ENCODE measurements at regions not wholly inside any gene's neighbourhood (a gene's known extent, or its start where the extent isn't known, plus 50 kb on each side); places are given as distances from the start of the nearest gene placed in this dataset.
"Not testable (repeated sequence)": the region's sequence is repeated elsewhere in the genome, so short reads cannot be mapped to it uniquely, and the experiment has no call there.

- no peak for TF ChIP-seq CTCF (conservative IDR thresholded peaks at IDR 0.05)
- H3K27ac Mint-ChIP-seq: no peak overlapping the region
- H3K27me3 Mint-ChIP-seq: no peaks in the 10 kb centered on the region
- no peak overlapping the region for H3K4me3 Mint-ChIP-seq
- H3K36me3 Mint-ChIP-seq: no peaks in the 10 kb centered on the region
- H3K4me1 Mint-ChIP-seq (ENCODE audit: unreplicated experiment): peaks cover 4% of the 10 kb centered on the region
- no peaks in the 10 kb centered on the region for H3K9me3 Mint-ChIP-seq
- DNase-seq (ENCODE audit: extremely low spot score, unreplicated experiment): no peak
These were observed 445.7 kb downstream of the AASDHPPT start for GRCh38 chr11:106523171-106523570.

GRCh38 chr11:106523921-106524320, 446.5 kb downstream of the AASDHPPT start:
- H3K4me1 Mint-ChIP-seq (ENCODE audit: unreplicated experiment): peaks cover 4% of the 10 kb centered on the region
- H3K36me3 Mint-ChIP-seq: no peaks in the 10 kb centered on the region
- H3K27me3 Mint-ChIP-seq: no peaks in the 10 kb centered on the region
- H3K9me3 Mint-ChIP-seq: no peaks in the 10 kb centered on the region
- no peak overlapping the region for H3K27ac Mint-ChIP-seq
- DNase-seq (ENCODE audit: extremely low spot score, unreplicated experiment): no peak
- no peak overlapping the region for H3K4me3 Mint-ChIP-seq
- no peak for TF ChIP-seq CTCF (conservative IDR thresholded peaks at IDR 0.05)

- H3K4me1 Mint-ChIP-seq (ENCODE audit: unreplicated experiment): peaks cover 4% of the 10 kb centered on the region
- H3K36me3 Mint-ChIP-seq: no peaks in the 10 kb centered on the region
- DNase-seq (ENCODE audit: extremely low spot score, unreplicated experiment): no peak
- H3K27me3 Mint-ChIP-seq: no peaks in the 10 kb centered on the region
- no peaks in the 10 kb centered on the region for H3K9me3 Mint-ChIP-seq
- H3K4me3 Mint-ChIP-seq: no peak overlapping the region
- TF ChIP-seq CTCF (conservative IDR thresholded peaks at IDR 0.05): no peak
- no peak overlapping the region for H3K27ac Mint-ChIP-seq
These were observed 447.0 kb downstream of the AASDHPPT start for GRCh38 chr11:106524436-106524835.

GRCh38 chr11:106531648-106532047, 454.2 kb downstream of the AASDHPPT start:
- DNase-seq (ENCODE audit: extremely low spot score, unreplicated experiment); H3K9me3 Mint-ChIP-seq; H3K27me3 Mint-ChIP-seq; H3K4me1 Mint-ChIP-seq (ENCODE audit: unreplicated experiment); H3K27ac Mint-ChIP-seq; H3K36me3 Mint-ChIP-seq; H3K4me3 Mint-ChIP-seq: not testable (repeated sequence)

GRCh38 chr11:106533046-106533445, 455.6 kb downstream of the AASDHPPT start:
- Mint-ChIP-seq H3K36me3 (no peaks in the 10 kb centered on the region), H3K4me1 (ENCODE audit: unreplicated experiment) (no peaks in the 10 kb centered on the region), H3K9me3 (no peaks in the 10 kb centered on the region), H3K27ac (no peak overlapping the region), H3K27me3 (no peaks in the 10 kb centered on the region), H3K4me3 (no peak overlapping the region)
- TF ChIP-seq CTCF (conservative IDR thresholded peaks at IDR 0.05): no peak
- no peak for DNase-seq (ENCODE audit: extremely low spot score, unreplicated experiment)

- H3K27ac Mint-ChIP-seq: no peak overlapping the region
- H3K4me1 Mint-ChIP-seq (ENCODE audit: unreplicated experiment): no peaks in the 10 kb centered on the region
- H3K27me3 Mint-ChIP-seq: no peaks in the 10 kb centered on the region
- no peak for TF ChIP-seq CTCF (conservative IDR thresholded peaks at IDR 0.05)
- no peaks in the 10 kb centered on the region for H3K36me3 Mint-ChIP-seq
- H3K4me3 Mint-ChIP-seq: no peak overlapping the region
- DNase-seq (ENCODE audit: extremely low spot score, unreplicated experiment): no peak
- no peaks in the 10 kb centered on the region for H3K9me3 Mint-ChIP-seq
These were observed 462.5 kb downstream of the AASDHPPT start for GRCh38 chr11:106540001-106540400.
